Breast epithelium (tissue), 4 donors: ENCODE measurements at regions not wholly inside any gene's neighbourhood (a gene's known extent, or its start where the extent isn't known, plus 50 kb on each side); places are given as distances from the start of the nearest gene placed in this dataset.

ENCODE experiments used
- DNase-seq, 2 donors: peaks; one replicate each; pipeline ENCODE4 v3.0.0-alpha.2; 2019; ENCODE audit warnings: low spot score in 2 of 2
- H3K27ac ChIP-seq, 2 donors: fragments of 200-600 bp; sonication (generic) in 1 of 2; one replicate each; pipeline ENCODE4 v1.5.1; 2016 to 2019; ENCODE audit warnings: mild to moderate bottlenecking in 1 of 2
- H3K27me3 ChIP-seq, 2 donors: fragments of 200-600 bp; sonication (generic) in 1 of 2; one replicate each; pipeline versions ENCODE4 v1.5.1 to v1.6.0; 2017 to 2019; ENCODE audit warnings: control low read depth in 1 of 2, mild to moderate bottlenecking in 1 of 2
- H3K36me3 ChIP-seq: fragments of 200-600 bp; one replicate; pipeline ENCODE4 v1.5.1; 2019
- H3K4me1 ChIP-seq, 2 donors: fragments of 200-600 bp; sonication (generic); one replicate each; pipeline ENCODE4 v1.5.1; 2016 to 2019; ENCODE audit warnings: control low read depth in 1 of 2
- H3K4me3 ChIP-seq, 3 donors: fragments of 200-600 bp; sonication (generic); 1 replicate in 2 of 3; 2 replicates in 1 of 3; pipeline ENCODE4 v1.5.1; 2016 to 2019; ENCODE audit warnings: mild to moderate bottlenecking in 3 of 3, moderate library complexity in 2 of 3
- H3K9me3 ChIP-seq, 2 donors: fragments of 200-600 bp; sonication (generic) in 1 of 2; one replicate each; pipeline ENCODE4 v1.5.1; 2016 to 2019; ENCODE audit warnings: control low read depth in 1 of 2
- CTCF ChIP-seq, 3 donors: fragments of 450-650 bp; IDR thresholded peaks; one replicate each; pipeline ENCODE4 v1.5.1; 2016 to 2017; ENCODE audit warnings: antibody characterized with exemption in 3 of 3, mild to moderate bottlenecking in 3 of 3, moderate library complexity in 3 of 3
- POLR2A ChIP-seq: fragments of 450-650 bp; IDR thresholded peaks from one replicate; pipeline ENCODE4 v1.6.1; 2016; ENCODE audit warnings: antibody characterized with exemption, mild to moderate bottlenecking, moderate library complexity
- POLR2AphosphoS5 ChIP-seq, 3 donors: sonication (generic); formaldehyde crosslinking; IDR thresholded peaks; one replicate each; pipeline ENCODE4 v1.6.1; 2017; ENCODE audit warnings: antibody characterized with exemption in 3 of 3
- intact Hi-C: fragments of 100-400 bp; cut with DNase I; formaldehyde crosslinking; loops from one replicate; pipeline ENCODE4 v1.15.1; 2023; ENCODE audit warnings: low total_unique reads

- intact Hi-C loops, result no loop called here
- no peak for TF ChIP-seq POLR2AphosphoS5 (IDR thresholded peaks at IDR 0.05)
- no peak for TF ChIP-seq CTCF (IDR thresholded peaks at IDR 0.05)
- TF ChIP-seq POLR2A, result no peak
- peaks cover 2% of the 10 kb centered on the region for H3K36me3 ChIP-seq
- no peaks in the 10 kb centered on the region for H3K27me3 ChIP-seq
- peaks cover 0 to 10% of the 10 kb centered on the region in 2 donors for H3K9me3 ChIP-seq
- H3K4me1 ChIP-seq, result no peaks in the 10 kb centered on the region
- no peak overlapping the region for H3K4me3 ChIP-seq
- H3K27ac ChIP-seq, result no peak overlapping the region
- DNase-seq, result no peak
Measured at GRCh38 chr5:92429646-92430045, 1046.5 kb upstream of the ARRDC3 start.

- Histone ChIP-seq H3K27me3 (no peaks in the 10 kb centered on the region), H3K27ac (no peak overlapping the region)
Measured at GRCh38 chr5:92428415-92428814, 1045.3 kb upstream of the ARRDC3 start.

GRCh38 chr5:92424785-92425426 lies 1041.8 kb upstream of the ARRDC3 start:
- H3K36me3 ChIP-seq, result no peaks in the 10 kb centered on the region
- DNase-seq, result no peak
- no peaks in the 10 kb centered on the region for H3K9me3 ChIP-seq
- intact Hi-C loops, result no loop called here
- H3K4me1 ChIP-seq, result no peaks in the 10 kb centered on the region
- H3K27me3 ChIP-seq, result no peaks in the 10 kb centered on the region
- no peak overlapping the region for H3K4me3 ChIP-seq
- TF ChIP-seq POLR2AphosphoS5 (IDR thresholded peaks at IDR 0.05) (no peak), POLR2A (no peak), CTCF (IDR thresholded peaks at IDR 0.05) (no peak)
- no peak overlapping the region for H3K27ac ChIP-seq

More at GRCh38 chr5:92428415-92428814, 1045.3 kb upstream of the ARRDC3 start:
- intact Hi-C loops, result no loop called here
- Histone ChIP-seq H3K4me3 (no peak overlapping the region), H3K36me3 (no peaks in the 10 kb centered on the region), H3K4me1 (no peaks in the 10 kb centered on the region), H3K9me3 (no peaks in the 10 kb centered on the region)
- DNase-seq, result no peak
- TF ChIP-seq POLR2AphosphoS5 (IDR thresholded peaks at IDR 0.05) (no peak), CTCF (IDR thresholded peaks at IDR 0.05) (no peak), POLR2A (no peak)

- Histone ChIP-seq H3K27me3 (no peaks in the 10 kb centered on the region), H3K27ac (no peak overlapping the region), H3K36me3 (no peaks in the 10 kb centered on the region), H3K9me3 (no peaks in the 10 kb centered on the region), H3K4me3 (no peak overlapping the region), H3K4me1 (no peaks in the 10 kb centered on the region)
- TF ChIP-seq POLR2A (no peak), CTCF (IDR thresholded peaks at IDR 0.05) (no peak), POLR2AphosphoS5 (IDR thresholded peaks at IDR 0.05) (no peak)
- intact Hi-C loops, result no loop called here
- no peak for DNase-seq
Measured at GRCh38 chr5:92421942-92422341, 1038.8 kb upstream of the ARRDC3 start.

DNA sequence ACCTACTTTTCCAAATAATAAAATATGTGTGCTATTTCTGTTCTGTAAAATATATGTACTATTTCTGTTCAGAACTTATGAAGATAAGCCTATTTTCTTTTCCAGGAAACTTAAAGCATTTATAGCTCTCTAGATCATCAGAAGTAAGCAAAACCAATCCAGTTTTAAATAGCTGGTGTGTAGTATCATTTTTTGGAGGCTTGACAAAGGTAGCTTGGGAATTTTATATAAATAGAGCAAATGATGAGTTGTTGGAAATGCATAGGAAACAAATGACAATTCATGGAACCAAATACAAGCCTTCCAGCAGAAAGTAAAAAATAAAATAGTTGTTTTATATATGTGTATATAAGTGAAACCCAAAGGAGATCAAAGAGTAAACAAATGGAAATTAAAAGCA lies 1038.1 kb upstream of the ARRDC3 start:
- Histone ChIP-seq H3K27ac (no peak overlapping the region), H3K4me3 (no peak overlapping the region), H3K27me3 (no peaks in the 10 kb centered on the region), H3K4me1 (no peaks in the 10 kb centered on the region), H3K36me3 (no peaks in the 10 kb centered on the region), H3K9me3 (no peaks in the 10 kb centered on the region)
- TF ChIP-seq CTCF (IDR thresholded peaks at IDR 0.05) (no peak), POLR2A (no peak), POLR2AphosphoS5 (IDR thresholded peaks at IDR 0.05) (no peak)
- intact Hi-C loops, result no loop called here
- DNase-seq, result no peak
